SK-N-SH treated with all-trans-retinoic acid at 6 μM for 48 hours (cell line): ENCODE measurements at regions not wholly inside any gene's neighbourhood (a gene's known extent, or its start where the extent isn't known, plus 50 kb on each side); places are given as distances from the start of the nearest gene placed in this dataset.

Experiments used
- ARNTL ChIP-seq: fragments of 450-650 bp; formaldehyde crosslinking; IDR thresholded peaks from 2 replicates; pipeline ENCODE4 v1.5.0; 2020; ENCODE audit warnings: low read depth, mild to moderate bottlenecking, moderate library complexity, borderline replicate concordance
- ESRRG ChIP-seq: fragments of 250-450 bp; sonication (Bioruptor Pico); IDR thresholded peaks from 2 replicates; pipeline ENCODE4 v1.6.1; 2021; ENCODE audit warnings: mild to moderate bottlenecking
- RARB ChIP-seq: fragments of 250-450 bp; sonication (Bioruptor Pico); IDR thresholded peaks from 2 replicates; pipeline ENCODE4 v1.8.0; 2021; ENCODE audit warnings: mild to moderate bottlenecking, moderate library complexity
- TOX ChIP-seq: fragments of 250-450 bp; sonication (Bioruptor Pico); IDR thresholded peaks from 2 replicates; pipeline ENCODE4 v1.8.0; 2021; ENCODE audit warnings: mild to moderate bottlenecking, moderate library complexity, borderline replicate concordance
- ZC3H10 ChIP-seq: fragments of 250-450 bp; sonication (Bioruptor Pico); IDR thresholded peaks from 2 replicates; pipeline ENCODE4 v1.5.1; 2021; ENCODE audit warnings: mild to moderate bottlenecking, moderate library complexity
- ZFP3 ChIP-seq: fragments of 250-450 bp; sonication (Bioruptor Pico); IDR thresholded peaks from 2 replicates; pipeline ENCODE4 v1.5.0; 2020; ENCODE audit warnings: mild to moderate bottlenecking, moderate library complexity
- ZFP30 ChIP-seq: fragments of 450-650 bp; formaldehyde crosslinking; IDR thresholded peaks from 2 replicates; pipeline ENCODE4 v1.5.0; 2022; ENCODE audit warnings: mild to moderate bottlenecking, moderate library complexity
- ZNF8 ChIP-seq: fragments of 450-650 bp; formaldehyde crosslinking; IDR thresholded peaks from 2 replicates; pipeline ENCODE4 v1.5.0; 2020; ENCODE audit warnings: mild to moderate bottlenecking, moderate library complexity
- TF ChIP-seq, protein P1 (sequence below): fragments of 250-450 bp; sonication (Bioruptor Pico); IDR thresholded peaks from 2 replicates; pipeline ENCODE4 v1.8.0; 2021; ENCODE audit warnings: low read depth, mild to moderate bottlenecking, moderate library complexity, borderline replicate concordance
- TF ChIP-seq, protein P2 (sequence below): fragments of 250-450 bp; sonication (Bioruptor Pico); IDR thresholded peaks from 2 replicates; pipeline ENCODE4 v1.8.0; 2020; ENCODE audit warnings: mild to moderate bottlenecking, moderate library complexity, borderline replicate concordance

DNA sequence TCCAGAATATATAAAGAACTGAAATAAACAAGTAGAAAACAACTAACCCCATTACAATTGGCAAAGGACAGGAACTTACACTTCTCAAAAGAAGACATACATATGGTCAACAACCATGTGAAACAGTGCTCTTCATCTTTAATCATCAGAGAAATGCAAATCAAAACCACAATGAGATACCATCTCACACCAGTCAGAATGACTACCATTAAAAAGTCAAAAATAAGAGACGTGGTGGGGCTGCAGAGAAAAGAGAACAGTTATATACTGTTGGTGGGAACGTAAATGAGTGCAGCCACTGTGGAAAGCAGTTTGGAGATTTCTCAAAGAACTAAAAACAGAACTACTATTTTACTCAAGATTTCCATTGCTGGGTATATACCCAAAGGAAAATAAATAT is 1696.3 kb upstream of the TMEFF2 start:
- TF ChIP-seq ZNF8 (CRISPR knock-in tag) (no peak), RARB (CRISPR knock-in tag) (no peak), ZFP30 (CRISPR knock-in tag) (no peak), ZFP3 (CRISPR knock-in tag) (no peak), ARNTL (CRISPR knock-in tag) (no peak), ESRRG (CRISPR knock-in tag) (no peak), TOX (no peak), ZC3H10 (no peak)
- TF ChIP-seq, protein P1, sequence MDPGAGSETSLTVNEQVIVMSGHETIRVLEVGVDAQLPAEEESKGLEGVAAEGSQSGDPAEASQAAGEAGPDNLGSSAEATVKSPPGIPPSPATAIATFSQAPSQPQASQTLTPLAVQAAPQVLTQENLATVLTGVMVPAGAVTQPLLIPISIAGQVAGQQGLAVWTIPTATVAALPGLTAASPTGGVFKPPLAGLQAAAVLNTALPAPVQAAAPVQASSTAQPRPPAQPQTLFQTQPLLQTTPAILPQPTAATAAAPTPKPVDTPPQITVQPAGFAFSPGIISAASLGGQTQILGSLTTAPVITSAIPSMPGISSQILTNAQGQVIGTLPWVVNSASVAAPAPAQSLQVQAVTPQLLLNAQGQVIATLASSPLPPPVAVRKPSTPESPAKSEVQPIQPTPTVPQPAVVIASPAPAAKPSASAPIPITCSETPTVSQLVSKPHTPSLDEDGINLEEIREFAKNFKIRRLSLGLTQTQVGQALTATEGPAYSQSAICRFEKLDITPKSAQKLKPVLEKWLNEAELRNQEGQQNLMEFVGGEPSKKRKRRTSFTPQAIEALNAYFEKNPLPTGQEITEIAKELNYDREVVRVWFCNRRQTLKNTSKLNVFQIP (CRISPR knock-in tag) = no peak
- TF ChIP-seq, protein P2, sequence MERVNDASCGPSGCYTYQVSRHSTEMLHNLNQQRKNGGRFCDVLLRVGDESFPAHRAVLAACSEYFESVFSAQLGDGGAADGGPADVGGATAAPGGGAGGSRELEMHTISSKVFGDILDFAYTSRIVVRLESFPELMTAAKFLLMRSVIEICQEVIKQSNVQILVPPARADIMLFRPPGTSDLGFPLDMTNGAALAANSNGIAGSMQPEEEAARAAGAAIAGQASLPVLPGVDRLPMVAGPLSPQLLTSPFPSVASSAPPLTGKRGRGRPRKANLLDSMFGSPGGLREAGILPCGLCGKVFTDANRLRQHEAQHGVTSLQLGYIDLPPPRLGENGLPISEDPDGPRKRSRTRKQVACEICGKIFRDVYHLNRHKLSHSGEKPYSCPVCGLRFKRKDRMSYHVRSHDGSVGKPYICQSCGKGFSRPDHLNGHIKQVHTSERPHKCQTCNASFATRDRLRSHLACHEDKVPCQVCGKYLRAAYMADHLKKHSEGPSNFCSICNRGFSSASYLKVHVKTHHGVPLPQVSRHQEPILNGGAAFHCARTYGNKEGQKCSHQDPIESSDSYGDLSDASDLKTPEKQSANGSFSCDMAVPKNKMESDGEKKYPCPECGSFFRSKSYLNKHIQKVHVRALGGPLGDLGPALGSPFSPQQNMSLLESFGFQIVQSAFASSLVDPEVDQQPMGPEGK (CRISPR knock-in tag) = no peak
